ENCODE measurements at regions not wholly inside any gene's neighbourhood (a gene's known extent, or its start where the extent isn't known, plus 50 kb on each side); places are given as distances from the start of the nearest gene placed in this dataset.

DNA sequence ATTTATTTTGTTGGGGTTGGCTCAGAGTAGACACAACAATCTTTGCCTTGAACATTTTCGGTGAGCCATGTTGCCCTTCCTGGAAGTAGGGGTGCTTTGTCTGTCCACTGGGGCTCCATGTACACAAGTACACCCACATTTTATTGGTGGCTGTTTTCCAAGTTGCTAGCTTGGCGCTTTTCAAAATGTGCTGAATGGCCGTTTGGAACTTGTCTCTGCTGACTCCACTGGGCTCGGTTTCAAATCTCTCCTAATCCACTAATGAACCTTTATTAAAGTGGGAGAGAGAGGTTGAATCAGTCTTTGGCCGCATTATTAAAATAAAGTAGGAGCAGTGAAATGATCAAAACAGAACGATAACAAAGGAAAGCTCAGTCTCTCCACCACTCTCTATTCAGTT lies 64.6 kb upstream of the TAF11L2 start:
- DNase-seq, result no peak

DNA sequence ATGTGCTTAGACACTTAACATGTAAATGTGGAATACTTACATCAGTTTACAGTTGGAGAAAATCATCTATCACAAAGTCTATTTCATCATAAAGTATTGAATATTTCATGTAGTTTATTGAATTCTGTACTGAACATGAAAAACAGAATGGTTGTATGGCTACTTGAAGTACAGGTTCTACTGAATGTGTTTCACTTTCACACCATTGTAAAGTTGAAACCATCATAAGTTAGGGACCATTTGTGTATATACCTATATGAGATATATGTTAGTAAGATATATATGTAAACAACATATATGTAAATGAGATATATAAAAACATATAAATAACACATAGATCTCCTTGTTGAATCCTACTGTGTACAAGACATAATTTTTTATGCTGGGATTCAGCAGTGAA lies 63.0 kb upstream of the TAF11L2 start:
- no peak for DNase-seq

DNA sequence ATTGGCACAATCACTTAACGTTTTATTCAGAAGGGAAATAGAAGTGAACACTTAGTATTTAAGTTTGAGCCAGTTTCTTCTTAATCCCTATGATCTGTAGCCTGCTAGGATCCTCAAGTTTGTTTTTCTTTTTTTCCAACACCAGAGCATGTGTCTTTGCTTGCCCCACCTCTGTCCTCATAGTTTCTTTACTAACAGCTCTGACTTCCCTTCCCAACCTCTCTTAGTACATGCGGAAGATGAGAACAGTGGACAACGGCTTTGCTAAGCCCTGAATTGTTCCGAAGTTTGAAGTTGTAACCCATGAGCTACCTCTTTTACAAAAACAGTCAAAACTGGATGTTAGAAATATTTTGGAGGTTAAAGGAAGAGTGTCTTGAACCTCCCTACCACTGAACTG lies 61.7 kb upstream of the TAF11L2 start:
- peak; percentile 10 for DNase-seq

DNA sequence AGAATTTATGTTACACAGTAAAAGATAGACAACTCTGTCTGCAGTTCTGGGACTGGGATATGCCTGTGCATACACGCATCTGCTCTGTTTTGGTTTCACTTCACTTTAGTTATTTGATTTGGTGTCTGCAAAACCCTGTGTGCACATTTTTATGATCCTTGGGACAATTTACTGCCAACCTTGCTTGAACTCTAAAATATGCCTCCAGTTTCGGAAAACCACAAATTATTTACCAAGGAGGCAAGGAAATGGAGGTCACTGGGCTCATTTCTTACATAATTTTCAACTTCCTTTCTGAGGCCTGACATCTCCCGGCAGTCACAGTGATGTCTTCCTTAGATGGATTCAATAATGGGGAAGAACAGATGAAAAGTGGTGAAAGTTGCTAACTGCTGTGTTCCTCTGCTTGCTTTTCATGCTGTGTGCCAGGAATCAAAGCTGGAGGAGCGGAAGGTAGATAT lies 61.2 kb upstream of the TAF11L2 start:
- peak; percentile 24 for DNase-seq

DNA sequence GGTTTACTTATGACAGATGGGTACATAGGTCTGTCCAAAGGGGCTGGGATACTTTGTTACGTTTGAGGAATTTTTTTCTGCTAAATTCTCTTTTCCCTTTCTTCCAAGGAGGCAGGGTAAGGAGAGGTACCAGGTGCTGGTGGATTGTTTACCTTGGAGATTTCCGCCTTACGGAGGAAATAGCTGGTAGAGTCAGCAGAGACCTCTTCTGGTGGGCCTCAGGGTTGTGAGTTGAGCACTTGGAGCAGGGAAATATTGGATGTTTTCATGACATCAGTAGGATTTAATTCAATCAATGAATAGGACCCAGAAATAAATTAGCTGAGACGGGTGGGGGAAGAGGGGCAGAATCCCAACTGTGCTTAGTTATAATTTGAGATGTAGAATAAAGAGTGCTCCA lies 60.0 kb upstream of the TAF11L2 start:
- DNase-seq, result no peak

DNA sequence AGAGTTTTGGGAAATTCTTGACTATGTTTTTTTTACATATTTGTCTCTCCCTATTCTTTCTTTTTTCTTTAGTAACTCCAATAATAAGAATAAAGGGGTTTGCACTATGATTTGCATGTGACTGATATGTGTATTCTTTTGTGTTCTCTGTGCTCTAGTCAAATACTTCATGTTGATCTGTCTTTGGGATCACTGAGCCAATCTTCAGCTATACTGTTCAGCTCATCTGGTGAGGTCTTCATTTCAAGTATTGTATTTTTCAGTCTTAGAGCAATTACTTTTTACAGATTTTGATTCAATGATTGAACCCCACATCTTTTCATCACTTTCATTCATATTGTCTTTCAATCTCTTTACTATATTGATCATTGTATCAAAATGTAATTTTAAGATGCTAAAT lies 58.1 kb upstream of the TAF11L2 start:
- no peak for DNase-seq

DNA sequence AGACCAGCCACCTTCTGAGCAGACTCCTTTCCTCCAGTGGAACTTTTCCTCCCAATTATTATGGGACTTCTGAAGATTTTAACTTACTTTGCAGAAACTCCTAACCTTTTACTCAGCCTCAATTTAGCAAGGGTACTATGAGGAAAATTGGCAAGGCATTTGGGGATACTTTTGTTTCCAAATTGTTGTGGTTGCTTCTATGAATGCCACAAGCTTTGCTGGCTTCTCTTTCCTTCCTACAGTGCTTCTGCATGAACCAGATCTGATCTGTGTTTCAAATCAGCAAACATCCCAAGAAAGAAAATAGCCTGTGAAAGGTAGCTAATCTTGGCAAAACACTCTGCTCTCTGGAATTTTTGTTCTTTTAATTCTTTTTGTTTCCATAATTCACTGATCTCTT lies 57.3 kb upstream of the TAF11L2 start:
- no peak for DNase-seq

DNA sequence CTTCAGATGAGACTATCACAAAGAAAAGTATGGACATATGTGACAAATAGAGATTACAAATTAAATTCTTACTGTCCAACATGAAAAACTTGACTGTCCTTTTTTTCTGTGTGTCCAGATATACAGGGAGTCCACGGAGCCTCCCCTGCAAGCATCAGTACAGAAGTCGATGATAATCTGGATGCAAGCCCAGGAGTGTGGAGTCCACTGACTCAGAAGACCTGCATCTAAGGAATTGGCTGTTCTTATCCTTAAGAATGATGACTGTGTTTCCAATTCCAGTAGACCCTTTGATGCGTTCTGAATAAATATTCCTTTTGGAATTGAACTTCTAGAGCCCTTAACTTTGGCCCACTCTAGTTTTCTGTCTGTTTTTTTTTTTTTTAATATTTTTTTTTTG lies 56.7 kb upstream of the TAF11L2 start:
- DNase-seq, result no peak

DNA sequence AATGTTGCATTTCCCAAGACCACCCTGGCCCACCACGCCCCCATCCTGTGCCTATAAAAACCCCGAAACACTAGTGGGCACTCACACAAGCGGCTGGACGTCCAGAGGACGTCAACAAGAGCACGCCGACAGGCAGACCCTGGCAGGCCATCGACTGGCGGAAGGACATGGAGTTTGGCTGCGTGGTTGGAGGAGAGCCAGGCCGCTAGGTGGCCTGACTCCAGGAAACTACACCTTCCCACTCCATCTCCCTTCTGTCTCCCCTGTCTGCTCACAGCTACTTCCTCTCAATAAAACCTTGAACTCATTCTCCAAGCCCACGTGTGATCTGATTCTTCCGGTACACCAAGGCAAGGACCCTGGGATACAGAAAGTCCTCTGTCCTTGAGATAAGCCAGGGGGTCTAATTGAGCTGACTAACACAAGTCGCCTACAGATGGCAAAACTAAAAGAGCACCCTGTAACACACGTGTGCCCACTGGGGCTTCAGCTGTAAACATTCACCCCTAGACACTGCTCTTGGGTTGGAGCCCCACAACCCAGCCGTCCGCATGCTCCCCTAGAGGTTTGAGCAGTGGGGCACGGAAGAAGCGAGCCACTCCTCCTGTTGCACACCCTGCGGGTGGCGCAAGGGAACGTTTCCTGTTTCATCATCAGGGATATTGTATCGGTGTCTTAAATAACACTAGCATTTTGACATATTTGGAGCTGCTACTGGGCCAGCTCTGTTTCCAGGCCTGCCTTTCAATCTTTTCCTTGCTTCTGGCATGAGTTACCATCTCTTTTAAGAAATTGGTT lies 54.5 kb upstream of the TAF11L2 start:
- no peak for DNase-seq

DNA sequence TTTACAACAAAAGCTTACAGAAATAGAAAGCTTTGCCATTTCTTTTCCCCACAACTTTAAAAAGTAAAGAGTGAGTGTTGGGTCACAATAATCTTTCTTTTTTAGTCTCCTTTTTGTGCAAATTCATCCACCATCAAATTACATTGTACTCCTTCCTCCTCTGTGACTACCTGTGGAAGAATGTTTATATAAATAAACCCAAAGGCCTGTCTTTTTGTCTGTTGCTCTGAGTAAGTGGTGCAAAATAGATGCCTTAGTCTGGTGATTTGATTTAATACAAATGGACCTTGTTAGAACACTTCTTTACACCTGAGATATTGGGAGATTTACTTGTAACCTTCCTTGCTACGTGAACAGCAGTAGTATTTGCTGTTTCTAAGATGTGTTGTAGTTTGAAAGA lies 53.5 kb upstream of the TAF11L2 start:
- DNase-seq, result no peak

DNA sequence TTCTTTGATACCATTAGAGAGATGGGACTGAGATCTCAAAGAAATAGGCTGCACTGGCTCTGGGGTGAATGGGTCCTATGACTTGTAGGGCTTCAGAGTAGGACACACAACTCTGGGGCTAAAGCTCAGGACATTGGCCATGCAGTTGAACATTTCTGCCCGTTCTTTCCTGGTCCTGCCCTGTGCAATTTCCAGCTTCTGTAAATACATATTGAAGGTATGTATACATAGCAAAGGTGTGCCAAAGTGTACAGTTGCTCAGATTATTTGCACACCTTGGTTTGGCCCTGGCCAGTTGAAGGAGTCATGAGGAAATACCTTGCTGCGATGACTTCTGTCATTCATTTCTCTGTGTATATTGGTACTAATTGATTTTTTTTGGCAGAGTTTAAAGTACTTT lies 52.8 kb upstream of the TAF11L2 start:
- DNase-seq, result no peak
